K562 (cell line): ENCODE measurements at regions not wholly inside any gene's neighbourhood (a gene's known extent, or its start where the extent isn't known, plus 50 kb on each side); places are given as distances from the start of the nearest gene placed in this dataset.

Experiments
- ATAC-seq: fragments of 200-7000 bp; cut with Tn5 transposase; 3 replicates; pipeline ENCODE4 v1.9.1; 2020; ENCODE audit warnings: moderate library complexity
- BruUV-seq: library from RNA; stranded (reverse); fragments of 400-500 nt; replicated peaks from 2 replicates; lab custom pipeline; 2021; lab: Mats Ljungman, UMichigan
- CTCF ChIA-PET: fragments of 300-600 bp; formaldehyde crosslinking; extraction: SDS; loops from one replicate; lab custom pipeline; 2021; ENCODE audit warnings: low intra/inter-chr PET ratio; lab: Yijun Ruan, JAX
- POLR2A ChIA-PET: fragments of 300-600, 350-650 bp; sonication (Branson Sonifier 250); formaldehyde crosslinking; extraction: SDS; loops from one replicate; lab custom pipeline; 2021; ENCODE audit warnings: antibody characterized with exemption, inconsistent platforms; lab: Yijun Ruan, JAX
- DNase-seq, 4 experiments: peaks; one replicate each; pipeline versions ENCODE4 v3.0.0 to v3.0.0-alpha.2; 2011 to 2018; ENCODE audit warnings: low spot score in 3 of 4, mixed read lengths in 3 of 4; ENCODE audit errors: extremely low read depth in 1 of 4
- FAIRE-seq: peaks from 2 replicates; lab custom pipeline; 2011; peaks lifted over from hg19 to GRCh38; lab: Jason Lieb, UNC
- H2AFZ ChIP-seq: 2 replicates; pipeline ENCODE4 v1.6.0; 2011; ENCODE audit warnings: low read depth, low read length, control low read depth, inconsistent platforms
- H3K27ac ChIP-seq: fragments of 200-600 bp; 3 replicates; pipeline ENCODE4 v1.8.0; 2011; ENCODE audit warnings: low read depth, mild to moderate bottlenecking, control low read depth, inconsistent platforms, low read length, moderate library complexity, mixed read lengths; ENCODE audit errors: extremely low read depth
- H3K27me3 ChIP-seq, 2 experiments: fragments of 300-600 bp in 1 of 2; 2 replicates in 1 of 2; 3 replicates in 1 of 2; pipeline versions ENCODE4 v1.6.0 to v1.8.0; 2011; ENCODE audit warnings: inconsistent platforms in 2 of 2, low read length in 2 of 2, mild to moderate bottlenecking in 1 of 2, mixed read lengths in 1 of 2, moderate library complexity in 1 of 2; ENCODE audit not compliant: control insufficient read depth in 2 of 2, insufficient read depth in 2 of 2
- H3K36me3 ChIP-seq: fragments of 300-600 bp; 3 replicates; pipeline ENCODE4 v1.8.0; 2011; ENCODE audit warnings: mild to moderate bottlenecking, low read length, inconsistent platforms; ENCODE audit not compliant: control insufficient read depth, insufficient read depth
- H3K4me1 ChIP-seq, 2 experiments: fragments of 200-600 bp in 1 of 2; replicated peaks in 1 of 2; 2 replicates in 1 of 2; 3 replicates in 1 of 2; pipeline versions ENCODE4 v1.5.1 to v1.8.0; 2011; ENCODE audit warnings: inconsistent platforms in 2 of 2, low read length in 2 of 2, mild to moderate bottlenecking in 1 of 2, mixed read lengths in 1 of 2, moderate library complexity in 1 of 2; ENCODE audit not compliant: control insufficient read depth in 2 of 2, insufficient read depth in 2 of 2
- H3K4me2 ChIP-seq: 2 replicates; pipeline ENCODE4 v1.6.1; 2011; ENCODE audit warnings: low read length, control low read depth, inconsistent platforms, mixed read lengths; ENCODE audit not compliant: insufficient read depth
- H3K4me3 ChIP-seq: fragments of 200-600 bp; sonication (generic), shearing (Covaris generic); 2 replicates; pipeline ENCODE4 v1.5.1; 2016; ENCODE audit warnings: control low read depth, inconsistent platforms
- H3K79me2 ChIP-seq: fragments of 200-600 bp; 3 replicates; pipeline ENCODE4 v1.8.0; 2011; ENCODE audit warnings: low read length, inconsistent platforms; ENCODE audit not compliant: control insufficient read depth, insufficient read depth
- H3K9ac ChIP-seq, 2 experiments: 2 replicates each; pipeline versions ENCODE4 v1.6.0 to v1.6.1; 2011; ENCODE audit warnings: low read depth in 2 of 2, low read length in 2 of 2, control low read depth in 1 of 2, inconsistent platforms in 1 of 2, mild to moderate bottlenecking in 1 of 2, mixed read lengths in 1 of 2; ENCODE audit not compliant: insufficient read depth in 1 of 2
- H3K9me1 ChIP-seq: one replicate; pipeline ENCODE4 v1.6.0; 2011; ENCODE audit warnings: inconsistent platforms, mild to moderate bottlenecking, low read length, moderate library complexity; ENCODE audit not compliant: control insufficient read depth, insufficient read depth
- H3K9me3 ChIP-seq: replicated peaks from 2 replicates; pipeline ENCODE4 v1.5.1; 2011; ENCODE audit warnings: low read depth, low read length, inconsistent platforms; ENCODE audit not compliant: control insufficient read depth, insufficient read depth
- H4K20me1 ChIP-seq: replicated peaks from 2 replicates; pipeline ENCODE4 v1.6.1; 2011; ENCODE audit warnings: low read length, inconsistent platforms, mixed read lengths; ENCODE audit not compliant: control insufficient read depth, insufficient read depth
- BACH1 ChIP-seq: fragments of 200-800 bp; sonication (Bioruptor generic); IDR thresholded peaks from 2 replicates; pipeline ENCODE4 v1.6.1; 2016; ENCODE audit warnings: missing genetic modification characterization, missing compliant biosample characterization
- CXXC5 ChIP-seq: fragments of 250-450 bp; sonication (Bioruptor Pico); IDR thresholded peaks from 2 replicates; pipeline ENCODE4 v1.8.0; 2022; ENCODE audit warnings: inconsistent platforms, mild to moderate bottlenecking, moderate library complexity
- ETS1 ChIP-seq: conservative IDR thresholded peaks from 2 replicates; pipeline ENCODE4 v1.6.1; 2011; ENCODE audit warnings: low read depth, mild to moderate bottlenecking, low read length; ENCODE audit not compliant: control insufficient read depth
- EZH2 ChIP-seq: IDR thresholded peaks from 2 replicates; pipeline ENCODE4 v1.6.1; 2012; ENCODE audit warnings: low read depth, mild to moderate bottlenecking, inconsistent platforms, low read length, borderline replicate concordance
- GATAD2B ChIP-seq: fragments of 450-650 bp; IDR thresholded peaks from 2 replicates; pipeline ENCODE4 v1.6.1; 2017; ENCODE audit warnings: mild to moderate bottlenecking, borderline replicate concordance
- PKNOX1 ChIP-seq: fragments of 450-650 bp; IDR thresholded peaks from 2 replicates; pipeline ENCODE4 v1.6.1; 2016
- POLR2A ChIP-seq: fragments of 450-650 bp; conservative IDR thresholded peaks from 2 replicates; pipeline ENCODE4 v1.6.1; 2016
- SMARCE1 ChIP-seq: fragments of 450-650 bp; IDR thresholded peaks from 2 replicates; pipeline ENCODE4 v1.7.1; 2016; ENCODE audit warnings: mild to moderate bottlenecking
- ZNF280B ChIP-seq: fragments of 250-450 bp; sonication (Bioruptor Pico); IDR thresholded peaks from 2 replicates; pipeline ENCODE4 v1.5.1; 2021; ENCODE audit warnings: mild to moderate bottlenecking
- ZNF408 ChIP-seq: fragments of 250-450 bp; sonication (Bioruptor Pico); IDR thresholded peaks from 2 replicates; pipeline ENCODE4 v1.4.0; 2020; ENCODE audit warnings: low read depth, mild to moderate bottlenecking, moderate library complexity
- WGBS: fragments of 100-300 bp; shearing (Covaris generic); methylation state at CpG from one replicate; pipeline ENCODE4 v1.1.6; 2016; ENCODE audit warnings: low coverage, mixed read lengths; ENCODE audit not compliant: insufficient coverage; ENCODE audit errors: missing lambda C conversion rate; 5-methylcytosine and 5-hydroxymethylcytosine counted together
- in situ Hi-C: fragments of 300-500 bp; cut with MboI; formaldehyde crosslinking; loops from 4 replicates; pipeline ENCODE4 v1.15.0; 2018; ENCODE audit warnings: inconsistent platforms, mixed read lengths
- intact Hi-C: fragments of 100-400 bp; cut with micrococcal nuclease; formaldehyde crosslinking; loops from 2 replicates; pipeline ENCODE4 v1.14.2; 2022

- Histone ChIP-seq H3K27me3 (no peaks in the 10 kb centered on the region), H3K4me2 (no peak overlapping the region), H3K9me3 (no peaks in the 10 kb centered on the region), H2AFZ (no peak overlapping the region), H3K9ac (no peak overlapping the region), H3K4me1 (no peaks in the 10 kb centered on the region), H4K20me1 (no peaks in the 10 kb centered on the region), H3K4me3 (no peak overlapping the region), H3K27ac (no peak overlapping the region), H3K9me1 (no peaks in the 10 kb centered on the region), H3K79me2 (no peaks in the 10 kb centered on the region), H3K36me3 (no peaks in the 10 kb centered on the region)
- TF ChIP-seq ETS1 (no peak), PKNOX1 (no peak)
- DNase-seq = no peak
- ChIA-PET POLR2A (no interaction called here), CTCF (no interaction called here)
- in situ Hi-C loops = no loop called here
- intact Hi-C loops = no loop called here
- no peak for FAIRE-seq
- WGBS = 1% methylated on average over 4 of the region's 4 CpGs
- BruUV-seq = no TSS peak
- ATAC-seq = no peak
These were observed 182.1 kb downstream of the NOL4 start for GRCh38 chr18:34042423-34043146.

GRCh38 chr18:34039611-34040010 is 185.1 kb downstream of the NOL4 start:
- Histone ChIP-seq H3K9me1 (no peaks in the 10 kb centered on the region), H3K36me3 (no peaks in the 10 kb centered on the region), H3K9ac (no peak overlapping the region), H3K27me3 (no peaks in the 10 kb centered on the region), H3K4me2 (no peak overlapping the region), H3K9me3 (no peaks in the 10 kb centered on the region), H4K20me1 (no peaks in the 10 kb centered on the region), H3K4me1 (no peaks in the 10 kb centered on the region), H3K27ac (no peak overlapping the region), H3K79me2 (no peaks in the 10 kb centered on the region), H3K4me3 (no peak overlapping the region), H2AFZ (no peak overlapping the region)
- 0% methylated on average over 1 of the region's 1 CpG for WGBS
- in situ Hi-C loops (no loop called here), intact Hi-C loops (no loop called here)
- POLR2A ChIA-PET = no interaction called here
- DNase-seq (no peak), FAIRE-seq (no peak), ATAC-seq (no peak)
- no TSS peak for BruUV-seq
- CTCF ChIA-PET = no interaction called here
- TF ChIP-seq SMARCE1 (no peak), POLR2A (no peak), EZH2 (no peak), BACH1 (tag) (no peak), GATAD2B (no peak), ZNF280B (CRISPR knock-in tag) (no peak), ZNF408 (CRISPR knock-in tag) (no peak), CXXC5 (CRISPR knock-in tag) (no peak)
